GM12874 (cell line): ENCODE measurements at regions not wholly inside any gene's neighbourhood (a gene's known extent, or its start where the extent isn't known, plus 50 kb on each side); places are given as distances from the start of the nearest gene placed in this dataset.

Experiments used
- TF ChIP-seq, protein P1 (sequence below): IDR thresholded peaks from 2 replicates; pipeline ENCODE4 v1.5.1; 2011; ENCODE audit warnings: low read depth, mild to moderate bottlenecking, control low read depth, low read length, moderate library complexity; ENCODE audit not compliant: insufficient read depth

DNA sequence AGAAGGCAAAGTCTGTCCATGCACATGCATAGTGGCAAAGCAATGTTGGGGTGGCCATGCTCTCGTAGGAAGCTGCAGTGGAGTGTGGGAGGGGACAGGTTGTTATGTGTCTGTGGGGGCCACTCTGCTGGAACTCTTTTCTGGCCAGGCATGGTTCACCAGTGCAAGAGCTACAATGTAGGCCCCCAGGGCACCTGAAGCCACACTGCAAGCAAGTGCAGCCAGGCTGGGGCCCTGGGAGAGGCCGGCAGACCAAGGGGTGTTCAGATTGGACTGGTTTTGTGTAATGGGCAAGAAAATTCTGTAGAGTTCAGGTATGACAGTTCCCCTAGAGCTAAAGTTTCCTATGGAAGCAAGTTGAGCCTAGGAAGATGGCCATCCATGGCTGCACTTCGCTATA, 97.0 kb upstream of the ZC4H2 start:
- TF ChIP-seq, protein P1, sequence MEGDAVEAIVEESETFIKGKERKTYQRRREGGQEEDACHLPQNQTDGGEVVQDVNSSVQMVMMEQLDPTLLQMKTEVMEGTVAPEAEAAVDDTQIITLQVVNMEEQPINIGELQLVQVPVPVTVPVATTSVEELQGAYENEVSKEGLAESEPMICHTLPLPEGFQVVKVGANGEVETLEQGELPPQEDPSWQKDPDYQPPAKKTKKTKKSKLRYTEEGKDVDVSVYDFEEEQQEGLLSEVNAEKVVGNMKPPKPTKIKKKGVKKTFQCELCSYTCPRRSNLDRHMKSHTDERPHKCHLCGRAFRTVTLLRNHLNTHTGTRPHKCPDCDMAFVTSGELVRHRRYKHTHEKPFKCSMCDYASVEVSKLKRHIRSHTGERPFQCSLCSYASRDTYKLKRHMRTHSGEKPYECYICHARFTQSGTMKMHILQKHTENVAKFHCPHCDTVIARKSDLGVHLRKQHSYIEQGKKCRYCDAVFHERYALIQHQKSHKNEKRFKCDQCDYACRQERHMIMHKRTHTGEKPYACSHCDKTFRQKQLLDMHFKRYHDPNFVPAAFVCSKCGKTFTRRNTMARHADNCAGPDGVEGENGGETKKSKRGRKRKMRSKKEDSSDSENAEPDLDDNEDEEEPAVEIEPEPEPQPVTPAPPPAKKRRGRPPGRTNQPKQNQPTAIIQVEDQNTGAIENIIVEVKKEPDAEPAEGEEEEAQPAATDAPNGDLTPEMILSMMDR = no peak

DNA sequence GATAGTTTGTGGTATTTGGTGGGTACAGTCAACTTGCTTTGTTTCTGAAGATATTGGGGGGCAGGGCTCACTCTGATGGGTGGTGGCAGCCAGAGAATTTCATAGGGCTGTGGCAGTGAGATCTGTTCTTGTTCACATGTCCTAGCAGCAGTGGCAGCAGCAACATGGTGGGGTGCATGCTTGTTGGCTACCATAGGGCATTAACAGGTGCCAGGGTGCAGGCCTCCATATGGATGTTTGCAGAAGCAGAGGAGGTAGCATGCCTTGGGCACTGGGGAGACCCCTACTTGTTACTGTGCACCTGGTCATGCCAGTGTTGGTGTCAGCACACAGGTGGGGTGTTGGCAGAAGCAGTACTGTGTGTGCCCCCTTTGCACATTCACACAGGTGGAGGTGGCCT, 96.3 kb upstream of the ZC4H2 start:
- TF ChIP-seq, protein P1 = no peak

DNA sequence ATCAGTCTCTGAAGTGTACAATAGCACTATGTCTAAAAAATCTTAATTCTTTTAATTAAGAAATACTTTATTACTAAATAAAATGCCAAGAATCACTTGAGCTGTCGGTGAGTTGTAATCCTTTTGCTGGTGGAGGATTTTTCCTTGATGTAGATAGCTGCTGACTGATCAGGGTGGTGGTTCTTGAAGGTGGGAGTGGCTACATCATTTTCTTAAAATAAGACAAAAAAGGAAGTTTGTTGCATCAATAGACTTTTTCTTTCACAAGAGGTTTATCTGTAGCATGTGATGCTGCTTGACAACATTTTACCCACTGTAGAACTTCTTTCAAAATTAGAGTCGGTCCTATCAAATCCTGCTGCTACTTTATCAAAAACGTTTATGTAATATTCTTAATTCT, 68.8 kb upstream of the ZC4H2 start:
- TF ChIP-seq, protein P1 = no peak

DNA sequence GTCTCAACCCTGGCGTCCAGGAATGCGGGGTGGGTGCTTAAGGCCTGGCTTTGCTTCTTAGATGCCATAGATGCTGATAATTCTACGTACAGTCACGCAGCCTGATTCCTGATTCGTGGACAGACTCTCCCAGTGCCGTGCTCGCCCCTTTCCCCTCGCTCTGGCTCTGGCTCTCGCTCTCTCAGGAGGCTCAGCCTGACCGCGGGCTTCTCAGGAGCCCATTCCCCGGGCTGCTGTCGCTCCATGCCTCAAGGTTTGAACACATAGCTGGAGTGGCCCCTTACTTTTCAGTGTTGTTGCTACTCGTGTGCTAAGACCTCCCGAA, 59.2 kb upstream of the ZC4H2 start:
- TF ChIP-seq, protein P1 = no peak

DNA sequence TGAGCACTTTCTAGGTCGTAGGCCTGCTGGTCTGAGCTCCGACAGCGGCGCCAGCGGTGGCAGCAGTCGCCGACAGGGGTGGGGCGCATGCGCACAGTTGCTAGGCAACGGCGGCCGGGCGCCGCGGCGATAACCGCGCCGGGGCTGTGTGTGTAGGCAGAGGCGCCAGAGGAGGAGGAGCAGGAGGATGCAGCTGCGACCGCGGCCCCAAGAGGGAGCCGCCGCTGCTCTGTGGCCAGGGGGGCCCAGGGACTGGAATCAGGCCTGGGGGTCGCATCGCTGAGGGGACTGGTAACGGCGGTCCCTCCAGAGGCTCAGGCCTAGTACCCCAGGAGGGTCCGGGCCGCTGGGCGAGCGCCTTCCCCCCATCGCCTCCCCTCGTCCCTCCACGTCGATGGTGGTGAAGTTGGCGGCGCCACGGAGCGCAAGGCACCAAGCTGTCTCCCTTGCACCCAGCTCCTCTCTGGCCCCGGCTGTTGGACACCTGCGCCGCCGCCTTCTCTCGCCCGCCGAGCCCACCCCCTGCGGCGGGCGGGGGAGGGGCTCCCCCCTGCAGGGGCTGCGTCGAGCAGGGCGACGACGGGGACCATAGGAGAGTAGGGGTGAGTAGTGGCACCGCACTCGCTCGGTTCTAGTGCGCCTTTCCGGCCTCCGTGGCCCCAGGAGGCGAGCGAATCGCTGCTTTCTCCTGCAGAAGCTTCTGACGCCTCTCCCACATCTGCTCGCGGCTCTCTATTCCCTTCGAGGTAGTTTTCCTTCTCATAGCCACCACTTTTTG, 58.6 kb upstream of the ZC4H2 start, which contains the start of gene ZC3H12B:
ZC3H12B (plus strand) TSS at position 159 of the 778 bp plus-strand sequence.
- TF ChIP-seq, protein P1 = 0 out of 2 replicates have a peak, but pooled peaks have one; percentile 33

DNA sequence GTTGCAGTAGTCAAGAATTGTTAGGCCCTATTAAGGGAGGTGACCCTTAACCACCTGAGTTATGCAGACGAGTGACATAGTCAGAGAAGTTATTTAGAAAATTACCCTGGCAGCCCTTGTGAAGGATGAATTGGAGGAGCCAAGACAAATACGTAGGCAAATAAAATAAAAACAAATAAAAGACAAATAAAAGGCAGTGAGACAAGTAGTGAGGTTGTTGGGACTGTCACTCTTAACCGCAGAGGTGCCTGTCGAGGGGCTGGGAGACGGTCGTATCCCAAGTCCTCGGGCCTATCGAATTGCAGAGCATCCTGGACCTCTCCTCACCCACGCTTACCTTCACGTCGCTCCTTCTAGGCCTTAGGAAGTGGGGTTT, 58.0 kb upstream of the ZC4H2 start:
- TF ChIP-seq, protein P1 = no peak
